Activated naive CD4-positive, alpha-beta T cell treated with anti-CD3 and anti-CD28 coated beads for 36 hours (primary cell): ENCODE measurements at regions not wholly inside any gene's neighbourhood (a gene's known extent, or its start where the extent isn't known, plus 50 kb on each side); places are given as distances from the start of the nearest gene placed in this dataset.

Experiments
- CTCF ChIA-PET: fragments of 350-600 bp; sonication (Branson Sonifier 250); formaldehyde crosslinking; loops from one replicate; lab custom pipeline; 2021; ENCODE audit warnings: antibody characterized with exemption; lab: Charles Lee
- DNase-seq: peaks from one replicate; pipeline ENCODE4 v3.0.0-alpha.2; 2020
- H3K27ac Mint-ChIP-seq: one replicate; pipeline ENCODE4 v1.8.0; 2021; ENCODE audit warnings: mild to moderate bottlenecking, mixed read lengths
- H3K27me3 Mint-ChIP-seq: one replicate; pipeline ENCODE4 v1.8.0; 2021; ENCODE audit warnings: low read depth, mixed read lengths
- H3K36me3 Mint-ChIP-seq: one replicate; pipeline ENCODE4 v1.8.0; 2021; ENCODE audit warnings: low read depth, mixed read lengths
- H3K4me1 Mint-ChIP-seq: one replicate; pipeline ENCODE4 v1.8.0; 2021; ENCODE audit warnings: low read depth, mixed read lengths
- H3K4me3 Mint-ChIP-seq: one replicate; pipeline ENCODE4 v1.8.0; 2021; ENCODE audit warnings: mild to moderate bottlenecking, moderate library complexity, mixed read lengths
- H3K9me3 Mint-ChIP-seq: one replicate; pipeline ENCODE4 v1.8.0; 2021; ENCODE audit warnings: mixed read lengths
- intact Hi-C: fragments of 100-400 bp; cut with micrococcal nuclease; formaldehyde crosslinking; loops from one replicate; pipeline ENCODE4 v1.15.1; 2023

GRCh38 chr6:40918040-40918651, 120.9 kb downstream of the UNC5CL start:
- CTCF ChIA-PET: interaction anchor here (1.6 kb wide), 1 partner anchor 110 kb away, joined by 4 read pairs; no protein-coding TSS in a partner anchor
- intact Hi-C loops: loop anchor here (10.0 kb wide), 1 partner anchor 363 kb away; no protein-coding TSS in a partner anchor
- Mint-ChIP-seq H3K4me1 (no peaks in the 10 kb centered on the region), H3K36me3 (no peaks in the 10 kb centered on the region), H3K9me3 (no peaks in the 10 kb centered on the region), H3K27me3 (peaks cover 10% of the 10 kb centered on the region), H3K27ac (no peak overlapping the region), H3K4me3 (no peak overlapping the region)
- DNase-seq: no peak

GRCh38 chr6:40917603-40918002, 121.4 kb downstream of the UNC5CL start:
- H3K4me3 Mint-ChIP-seq: no peak overlapping the region
- H3K27ac Mint-ChIP-seq: no peak overlapping the region
- H3K36me3 Mint-ChIP-seq: no peaks in the 10 kb centered on the region
- H3K27me3 Mint-ChIP-seq: peaks cover 10% of the 10 kb centered on the region
- DNase-seq: no peak
- intact Hi-C loops: loop anchor here (10.0 kb wide), 1 partner anchor 363 kb away; no protein-coding TSS in a partner anchor
- CTCF ChIA-PET: interaction anchor here (1.6 kb wide), 1 partner anchor 110 kb away, joined by 4 read pairs; no protein-coding TSS in a partner anchor
- no peaks in the 10 kb centered on the region for H3K9me3 Mint-ChIP-seq
- H3K4me1 Mint-ChIP-seq: no peaks in the 10 kb centered on the region

- intact Hi-C loops: loop anchor here (10.0 kb wide), 1 partner anchor 362 kb away; no protein-coding TSS in a partner anchor
- H3K9me3 Mint-ChIP-seq: no peaks in the 10 kb centered on the region
- H3K27me3 Mint-ChIP-seq: peaks cover 10% of the 10 kb centered on the region
- CTCF ChIA-PET: interaction anchor here (0.8 to 1.6 kb wide), 2 partner anchors 111 to 122 kb away, joined by 3 to 4 read pairs; partner anchors contain the start of gene UNC5CL
- no peaks in the 10 kb centered on the region for H3K4me1 Mint-ChIP-seq
- no peak for DNase-seq
- no peak overlapping the region for H3K27ac Mint-ChIP-seq
- no peaks in the 10 kb centered on the region for H3K36me3 Mint-ChIP-seq
- no peak overlapping the region for H3K4me3 Mint-ChIP-seq
These were observed 122.2 kb downstream of the UNC5CL start for GRCh38 chr6:40916845-40917244.

- Mint-ChIP-seq H3K27ac (no peak overlapping the region), H3K9me3 (no peaks in the 10 kb centered on the region), H3K36me3 (no peaks in the 10 kb centered on the region), H3K4me3 (no peak overlapping the region), H3K4me1 (peaks cover 3% of the 10 kb centered on the region), H3K27me3 (peaks cover 15% of the 10 kb centered on the region)
- DNase-seq: no peak
- intact Hi-C loops: loop anchor here (10.0 kb wide), 1 partner anchor 360 kb away; no protein-coding TSS in a partner anchor
- CTCF ChIA-PET: no interaction called here
These were observed 123.9 kb downstream of the UNC5CL start for GRCh38 chr6:40915165-40915564.

GRCh38 chr6:40914005-40914404, 125.0 kb downstream of the UNC5CL start:
- DNase-seq: no peak
- Mint-ChIP-seq H3K9me3 (no peaks in the 10 kb centered on the region), H3K27ac (no peak overlapping the region), H3K36me3 (no peaks in the 10 kb centered on the region), H3K27me3 (peaks cover 13% of the 10 kb centered on the region), H3K4me3 (no peak overlapping the region), H3K4me1 (peaks cover 3% of the 10 kb centered on the region)
- intact Hi-C loops: loop anchor here (5.0 to 10.0 kb wide), 3 partner anchors 62 to 587 kb away; no protein-coding TSS in a partner anchor
- CTCF ChIA-PET: no interaction called here

- DNase-seq: peak; percentile 68
- CTCF ChIA-PET: interaction anchor here (0.7 to 1.5 kb wide), 8 partner anchors 8 to 606 kb away, joined by 3 to 7 read pairs (median 4); partner anchors contain the start of gene LRFN2
- H3K9me3 Mint-ChIP-seq: no peaks in the 10 kb centered on the region
- no peak overlapping the region for H3K27ac Mint-ChIP-seq
- no peaks in the 10 kb centered on the region for H3K36me3 Mint-ChIP-seq
- peaks cover 3% of the 10 kb centered on the region for H3K4me1 Mint-ChIP-seq
- H3K27me3 Mint-ChIP-seq: peaks cover 10% of the 10 kb centered on the region
- no peak overlapping the region for H3K4me3 Mint-ChIP-seq
- intact Hi-C loops: loop anchor here (5.0 to 10.0 kb wide), 3 partner anchors 60 to 585 kb away; no protein-coding TSS in a partner anchor
These were observed 126.7 kb downstream of the UNC5CL start for GRCh38 chr6:40912158-40912946.

GRCh38 chr6:40910260-40910893, 128.6 kb downstream of the UNC5CL start:
- Mint-ChIP-seq H3K4me3 (no peak overlapping the region), H3K36me3 (no peaks in the 10 kb centered on the region), H3K27me3 (peaks cover 10% of the 10 kb centered on the region), H3K9me3 (no peaks in the 10 kb centered on the region), H3K4me1 (peaks cover 3% of the 10 kb centered on the region), H3K27ac (no peak overlapping the region)
- no peak for DNase-seq
- intact Hi-C loops: loop anchor here (5.0 to 10.0 kb wide), 3 partner anchors 58 to 583 kb away; no protein-coding TSS in a partner anchor
- CTCF ChIA-PET: interaction anchor here (0.6 kb wide), 1 partner anchor 363 kb away, joined by 3 read pairs; no protein-coding TSS in a partner anchor

- H3K27ac Mint-ChIP-seq: no peak overlapping the region
- H3K4me1 Mint-ChIP-seq: peaks cover 3% of the 10 kb centered on the region
- peaks cover 10% of the 10 kb centered on the region for H3K27me3 Mint-ChIP-seq
- no peaks in the 10 kb centered on the region for H3K9me3 Mint-ChIP-seq
- H3K36me3 Mint-ChIP-seq: no peaks in the 10 kb centered on the region
- CTCF ChIA-PET: no interaction called here
- no peak overlapping the region for H3K4me3 Mint-ChIP-seq
- DNase-seq: no peak
- intact Hi-C loops: loop anchor here (5.0 to 10.0 kb wide), 3 partner anchors 58 to 583 kb away; no protein-coding TSS in a partner anchor
These were observed 129.2 kb downstream of the UNC5CL start for GRCh38 chr6:40909811-40910210.

- intact Hi-C loops: no loop called here
- Mint-ChIP-seq H3K36me3 (no peaks in the 10 kb centered on the region), H3K4me3 (no peak overlapping the region), H3K4me1 (peaks cover 3% of the 10 kb centered on the region), H3K27ac (no peak overlapping the region), H3K9me3 (no peaks in the 10 kb centered on the region), H3K27me3 (peaks cover 5% of the 10 kb centered on the region)
- DNase-seq: no peak
- CTCF ChIA-PET: no interaction called here
These were observed 131.8 kb downstream of the UNC5CL start for GRCh38 chr6:40907198-40907701.

GRCh38 chr6:40906759-40907158, 132.3 kb downstream of the UNC5CL start:
- Mint-ChIP-seq H3K27ac (no peak overlapping the region), H3K36me3 (no peaks in the 10 kb centered on the region), H3K9me3 (no peaks in the 10 kb centered on the region), H3K27me3 (peaks cover 5% of the 10 kb centered on the region), H3K4me3 (no peak overlapping the region), H3K4me1 (peaks cover 3% of the 10 kb centered on the region)
- CTCF ChIA-PET: no interaction called here
- DNase-seq: no peak
- intact Hi-C loops: no loop called here

- Mint-ChIP-seq H3K9me3 (no peaks in the 10 kb centered on the region), H3K36me3 (no peaks in the 10 kb centered on the region), H3K27ac (no peak overlapping the region), H3K4me3 (no peak overlapping the region), H3K27me3 (peaks cover 2% of the 10 kb centered on the region), H3K4me1 (no peaks in the 10 kb centered on the region)
- no peak for DNase-seq
- CTCF ChIA-PET: interaction anchor here (0.6 kb wide), 1 partner anchor 16 kb away, joined by 3 read pairs; no protein-coding TSS in a partner anchor
- intact Hi-C loops: no loop called here
These were observed 134.3 kb downstream of the UNC5CL start for GRCh38 chr6:40904583-40905194.
